WTC11 (cell line): ENCODE measurements at regions not wholly inside any gene's neighbourhood (a gene's known extent, or its start where the extent isn't known, plus 50 kb on each side); places are given as distances from the start of the nearest gene placed in this dataset.

Experiments used
- ATAC-seq: fragments of 200-7000 bp; cut with Tn5 transposase; 2 replicates; pipeline ENCODE4 v1.10.0; 2021; ENCODE audit warnings: mild to moderate bottlenecking, moderate library complexity
- CTCF ChIA-PET: fragments of 300-600 bp; sonication (Branson Sonifier 250); formaldehyde crosslinking; loops from one replicate; lab custom pipeline; 2021; ENCODE audit warnings: antibody characterized with exemption; lab: Charles Lee
- POLR2A ChIA-PET: fragments of 350-600 bp; sonication (Branson Sonifier 250); formaldehyde crosslinking; loops from one replicate; lab custom pipeline; 2021; ENCODE audit warnings: antibody characterized with exemption; lab: Charles Lee
- DNase-seq: peaks from one replicate; pipeline ENCODE4 v3.0.0; 2021; ENCODE audit warnings: low spot score
- H3K27ac Mint-ChIP-seq: 2 replicates; pipeline ENCODE4 v1.8.0; 2021; ENCODE audit warnings: mixed read lengths
- H3K27me3 Mint-ChIP-seq: 2 replicates; pipeline ENCODE4 v1.8.0; 2021; ENCODE audit warnings: low read depth, mild to moderate bottlenecking, moderate library complexity, mixed read lengths
- H3K36me3 Mint-ChIP-seq: 2 replicates; pipeline ENCODE4 v1.8.0; 2021; ENCODE audit warnings: mixed read lengths
- H3K4me1 Mint-ChIP-seq: 2 replicates; pipeline ENCODE4 v1.8.0; 2022; ENCODE audit warnings: mixed read lengths
- H3K4me3 Mint-ChIP-seq: 2 replicates; pipeline ENCODE4 v1.8.0; 2021; ENCODE audit warnings: mild to moderate bottlenecking, moderate library complexity, mixed read lengths
- H3K9me3 Mint-ChIP-seq: 2 replicates; pipeline ENCODE4 v1.8.0; 2021; ENCODE audit warnings: mixed read lengths
- ATF3 ChIP-seq: sonication (generic); formaldehyde crosslinking; conservative IDR thresholded peaks from 2 replicates; pipeline ENCODE4 v1.8.1; 2022; ENCODE audit warnings: mild to moderate bottlenecking, missing genetic modification reagents
- CBFB ChIP-seq: sonication (generic); formaldehyde crosslinking; IDR thresholded peaks from 2 replicates; pipeline ENCODE4 v1.8.1; 2022; ENCODE audit warnings: mild to moderate bottlenecking, low read depth, missing genetic modification reagents
- CREM ChIP-seq: sonication (generic); formaldehyde crosslinking; IDR thresholded peaks from 2 replicates; pipeline ENCODE4 v1.8.1; 2022; ENCODE audit warnings: mild to moderate bottlenecking, missing genetic modification reagents, moderate library complexity
- CTCF ChIP-seq: fragments of 200-600 bp; IDR thresholded peaks from 2 replicates; pipeline ENCODE4 v1.8.0; 2022; ENCODE audit warnings: antibody characterized with exemption
- FOXP4 ChIP-seq: sonication (generic); formaldehyde crosslinking; IDR thresholded peaks from 2 replicates; pipeline ENCODE4 v1.8.0; 2022; ENCODE audit warnings: mild to moderate bottlenecking, missing genetic modification reagents
- GABPB1 ChIP-seq: sonication (generic); formaldehyde crosslinking; IDR thresholded peaks from 2 replicates; pipeline ENCODE4 v1.8.1; 2023; ENCODE audit warnings: mild to moderate bottlenecking, missing genetic modification reagents
- GRHL2 ChIP-seq: fragments of 250-450 bp; sonication (Bioruptor Pico); IDR thresholded peaks from 2 replicates; pipeline ENCODE4 v1.8.0; 2022; ENCODE audit warnings: mild to moderate bottlenecking, moderate library complexity; ENCODE audit not compliant: insufficient replicate concordance, severe bottlenecking
- GTF2I ChIP-seq: fragments of 250-450 bp; sonication (Bioruptor Pico); conservative IDR thresholded peaks from 2 replicates; pipeline ENCODE4 v1.4.0; 2021; ENCODE audit warnings: mild to moderate bottlenecking
- NFATC4 ChIP-seq: fragments of 250-450 bp; sonication (Bioruptor Pico); IDR thresholded peaks from 2 replicates; pipeline ENCODE4 v1.9.0; 2021; ENCODE audit warnings: mild to moderate bottlenecking
- NR3C1 ChIP-seq: sonication (generic); formaldehyde crosslinking; conservative IDR thresholded peaks from 2 replicates; pipeline ENCODE4 v1.8.1; 2023; ENCODE audit warnings: low read depth, mild to moderate bottlenecking, missing genetic modification reagents
- OVOL2 ChIP-seq: fragments of 250-450 bp; sonication (Bioruptor Pico); IDR thresholded peaks from 2 replicates; pipeline ENCODE4 v1.9.0; 2021; ENCODE audit warnings: mild to moderate bottlenecking, borderline replicate concordance
- SMAD3 ChIP-seq: sonication (generic); formaldehyde crosslinking; IDR thresholded peaks from 2 replicates; pipeline ENCODE4 v1.8.0; 2022; ENCODE audit warnings: missing genetic modification reagents, mild to moderate bottlenecking, borderline replicate concordance
- STAT6 ChIP-seq: sonication (generic); formaldehyde crosslinking; conservative IDR thresholded peaks from 2 replicates; pipeline ENCODE4 v1.8.1; 2023; ENCODE audit warnings: mild to moderate bottlenecking, low read depth, missing genetic modification reagents, moderate library complexity
- TEAD4 ChIP-seq: sonication (generic); formaldehyde crosslinking; IDR thresholded peaks from 2 replicates; pipeline ENCODE4 v1.8.0; 2022; ENCODE audit warnings: mild to moderate bottlenecking, missing genetic modification reagents
- USF1 ChIP-seq: sonication (generic); formaldehyde crosslinking; IDR thresholded peaks from 2 replicates; pipeline ENCODE4 v1.8.0; 2022; ENCODE audit warnings: mild to moderate bottlenecking, missing genetic modification reagents
- ZBTB43 ChIP-seq: sonication (generic); formaldehyde crosslinking; IDR thresholded peaks from 2 replicates; pipeline ENCODE4 v1.8.1; 2023; ENCODE audit warnings: mild to moderate bottlenecking, missing genetic modification reagents
- ZNF219 ChIP-seq: sonication (generic); formaldehyde crosslinking; IDR thresholded peaks from 2 replicates; pipeline ENCODE4 v1.8.0; 2023; ENCODE audit warnings: missing genetic modification reagents, mild to moderate bottlenecking, borderline replicate concordance
- ZNF281 ChIP-seq: sonication (generic); formaldehyde crosslinking; IDR thresholded peaks from 2 replicates; pipeline ENCODE4 v1.8.0; 2023; ENCODE audit warnings: mild to moderate bottlenecking, missing genetic modification reagents
- ZNF423 ChIP-seq: fragments of 250-450 bp; sonication (Bioruptor Pico); IDR thresholded peaks from 2 replicates; pipeline ENCODE4 v2.1.2; 2022; ENCODE audit warnings: mild to moderate bottlenecking, moderate library complexity

- TF ChIP-seq ZBTB43 (CRISPR knock-in tag) = no peak
Measured at GRCh38 chr7:25436413-25436812, 208.1 kb upstream of the NPVF start (continued).

GRCh38 chr7:25437308-25437707 is 209.0 kb upstream of the NPVF start:
- POLR2A ChIA-PET = no interaction called here
- Mint-ChIP-seq H3K27me3 (peaks cover 6% of the 10 kb centered on the region), H3K9me3 (peaks cover 38% of the 10 kb centered on the region), H3K4me3 (no peak overlapping the region), H3K27ac (no peak overlapping the region), H3K4me1 (no peaks in the 10 kb centered on the region), H3K36me3 (peaks cover 13% of the 10 kb centered on the region)
- CTCF ChIA-PET = no interaction called here
- DNase-seq = no peak
- no peak for ATAC-seq
- TF ChIP-seq ZNF423 (CRISPR knock-in tag) = no peak
- no peak for TF ChIP-seq USF1
- no peak for TF ChIP-seq GTF2I (CRISPR knock-in tag)
- no peak for TF ChIP-seq ZNF219 (CRISPR knock-in tag)
- no peak for TF ChIP-seq GABPB1 (CRISPR knock-in tag)
- TF ChIP-seq NFATC4 (CRISPR knock-in tag) = no peak
- TF ChIP-seq GRHL2 (CRISPR knock-in tag) = no peak

GRCh38 chr7:25444991-25445390 is 216.7 kb upstream of the NPVF start:
- Mint-ChIP-seq H3K4me1 (no peaks in the 10 kb centered on the region), H3K27me3 (peaks cover 5% of the 10 kb centered on the region; the same call in 1 of the 2 replicates), H3K4me3 (no peak overlapping the region), H3K36me3 (peaks cover 23% of the 10 kb centered on the region), H3K9me3 (peaks cover 66% of the 10 kb centered on the region), H3K27ac (no peak overlapping the region)
- DNase-seq (no peak), ATAC-seq (no peak)
- ChIA-PET POLR2A (interaction anchor here (0.5 kb wide), 1 partner anchor 25 kb away, joined by 3 read pairs; no protein-coding TSS in a partner anchor), CTCF (no interaction called here)
- TF ChIP-seq ATF3 (CRISPR knock-in tag) = no peak
- no peak for TF ChIP-seq SMAD3 (CRISPR knock-in tag)
- no peak for TF ChIP-seq CTCF
- TF ChIP-seq CREM (CRISPR knock-in tag) = no peak
- no peak for TF ChIP-seq CBFB (CRISPR knock-in tag)
- TF ChIP-seq STAT6 (CRISPR knock-in tag) = no peak
- no peak for TF ChIP-seq OVOL2 (CRISPR knock-in tag)
- no peak for TF ChIP-seq FOXP4 (CRISPR knock-in tag)
- no peak for TF ChIP-seq NR3C1 (CRISPR knock-in tag)
- TF ChIP-seq ZNF281 (CRISPR knock-in tag) = no peak
- no peak for TF ChIP-seq TEAD4 (CRISPR knock-in tag)
